K562 (cell line): ENCODE measurements at regions not wholly inside any gene's neighbourhood (a gene's known extent, or its start where the extent isn't known, plus 50 kb on each side); places are given as distances from the start of the nearest gene placed in this dataset.
A peak's percentile ranks its signal among the peaks of the same experiment; 100 is the strongest.

ENCODE experiments used
- ATF1 ChIP-seq, 2 experiments: fragments of 450-650 bp in 1 of 2; IDR thresholded peaks; 2 replicates each; pipeline ENCODE4 v1.6.1; 2016; ENCODE audit warnings: missing compliant biosample characterization in 1 of 2, missing genetic modification characterization in 1 of 2
- BRCA1 ChIP-seq, 2 experiments: fragments of 450-650 bp in 1 of 2; sonication (generic) in 1 of 2; formaldehyde crosslinking in 1 of 2; IDR thresholded peaks; 2 replicates each; pipeline versions ENCODE4 v1.5.0 to v1.6.1; 2017 to 2020; ENCODE audit warnings: mild to moderate bottlenecking in 1 of 2, missing genetic modification reagents in 1 of 2
- CCNT2 ChIP-seq: IDR thresholded peaks from 2 replicates; pipeline ENCODE4 v1.6.1; 2011; ENCODE audit warnings: borderline replicate concordance, low read depth, mild to moderate bottlenecking, moderate library complexity, mixed read lengths, low read length; ENCODE audit not compliant: insufficient read length; ENCODE audit errors: extremely low read depth
- CEBPB ChIP-seq: fragments of 450-650 bp; IDR thresholded peaks from 2 replicates; pipeline ENCODE4 v1.6.1; 2016; ENCODE audit warnings: missing genetic modification characterization, missing compliant biosample characterization
- EHMT2 ChIP-seq: fragments of 450-650 bp; IDR thresholded peaks from 2 replicates; pipeline ENCODE4 v1.6.1; 2018; ENCODE audit warnings: antibody characterized with exemption
- MAZ ChIP-seq, 2 experiments: fragments of 450-650 bp in 1 of 2; sonication (generic) in 1 of 2; formaldehyde crosslinking; IDR thresholded peaks in 1 of 2; conservative IDR thresholded peaks in 1 of 2; 2 replicates each; pipeline versions ENCODE4 v1.4.0 to v1.5.0; 2020; ENCODE audit warnings: mild to moderate bottlenecking in 1 of 2, missing genetic modification reagents in 1 of 2
- NR3C1 ChIP-seq: sonication (generic); formaldehyde crosslinking; IDR thresholded peaks from 2 replicates; pipeline ENCODE4 v1.8.1; 2022; ENCODE audit warnings: missing genetic modification reagents
- PCBP1 ChIP-seq: fragments of 200-400 bp; formaldehyde crosslinking; IDR thresholded peaks from 2 replicates; pipeline ENCODE4 v1.6.1; 2018; ENCODE audit warnings: mild to moderate bottlenecking, low read depth, low read length; ENCODE audit not compliant: poor library complexity, severe bottlenecking
- TCF7 ChIP-seq: sonication (generic); IDR thresholded peaks from 2 replicates; pipeline ENCODE4 v1.6.1; 2016; ENCODE audit warnings: antibody characterized with exemption, borderline replicate concordance
- U2AF2 ChIP-seq: fragments of 200-400 bp; formaldehyde crosslinking; optimal IDR thresholded peaks from 2 replicates; pipeline ENCODE3; 2017; ENCODE audit warnings: low read depth, mild to moderate bottlenecking, low read length
- XRCC3 ChIP-seq: fragments of 450-650 bp; IDR thresholded peaks from 2 replicates; pipeline ENCODE4 v1.6.1; 2017; ENCODE audit warnings: mild to moderate bottlenecking, moderate library complexity
- ZBTB8A ChIP-seq: fragments of 450-650 bp; IDR thresholded peaks from 2 replicates; pipeline ENCODE4 v1.6.1; 2018; ENCODE audit warnings: mild to moderate bottlenecking, moderate library complexity; ENCODE audit not compliant: partially characterized antibody
- ZNF146 ChIP-seq: IDR thresholded peaks from one replicate; pipeline ENCODE4 v1.6.1; 2018; ENCODE audit warnings: missing compliant biosample characterization; ENCODE audit not compliant: unreplicated experiment
- ZNF3 ChIP-seq: fragments of 250-450 bp; sonication (Bioruptor Pico); IDR thresholded peaks from 2 replicates; pipeline ENCODE4 v1.5.0; 2021; ENCODE audit warnings: mild to moderate bottlenecking, moderate library complexity
- ZNF324 ChIP-seq: fragments of 250-450 bp; sonication (Bioruptor Pico); IDR thresholded peaks from 2 replicates; pipeline ENCODE4 v1.4.0; 2020; ENCODE audit warnings: mild to moderate bottlenecking
- ZNF347 ChIP-seq: fragments of 450-650 bp; formaldehyde crosslinking; IDR thresholded peaks from 2 replicates; pipeline ENCODE4 v1.4.0; 2020; ENCODE audit warnings: low read depth, mild to moderate bottlenecking, moderate library complexity
- ZNF830 ChIP-seq: fragments of 250-450 bp; sonication (Bioruptor Pico); IDR thresholded peaks from 2 replicates; pipeline ENCODE4 v1.5.0; 2021; ENCODE audit warnings: mild to moderate bottlenecking
- TF ChIP-seq, protein P1 (sequence below): fragments of 450-650 bp; IDR thresholded peaks from 2 replicates; pipeline ENCODE4 v1.6.1; 2016; ENCODE audit warnings: low read depth, mild to moderate bottlenecking, moderate library complexity
- TF ChIP-seq, protein P2 (sequence below), 2 experiments: fragments of 450-650 bp; conservative IDR thresholded peaks; 2 replicates each; pipeline ENCODE4 v1.6.1; 2017; ENCODE audit warnings: mild to moderate bottlenecking in 2 of 2, moderate library complexity in 2 of 2
- TF ChIP-seq, protein P3 (sequence below): fragments of 250-450 bp; sonication (Bioruptor Pico); IDR thresholded peaks from 2 replicates; pipeline ENCODE4 v1.4.0; 2020; ENCODE audit warnings: mild to moderate bottlenecking, moderate library complexity, borderline replicate concordance
- TF ChIP-seq, protein P4 (sequence below): fragments of 250-450 bp; sonication (Bioruptor Pico); IDR thresholded peaks from 2 replicates; pipeline ENCODE4 v1.9.0; 2021; ENCODE audit warnings: mild to moderate bottlenecking
- TF ChIP-seq, protein P5 (sequence below): sonication (generic); formaldehyde crosslinking; IDR thresholded peaks from 2 replicates; pipeline ENCODE4 v1.8.0; 2022; ENCODE audit warnings: missing genetic modification reagents, mild to moderate bottlenecking, borderline replicate concordance
- TF ChIP-seq, protein P6 (sequence below): fragments of 250-450 bp; sonication (Bioruptor Pico); IDR thresholded peaks from 2 replicates; pipeline ENCODE4 v1.8.0; 2022; ENCODE audit warnings: moderate library complexity, mild to moderate bottlenecking, inconsistent platforms

DNA sequence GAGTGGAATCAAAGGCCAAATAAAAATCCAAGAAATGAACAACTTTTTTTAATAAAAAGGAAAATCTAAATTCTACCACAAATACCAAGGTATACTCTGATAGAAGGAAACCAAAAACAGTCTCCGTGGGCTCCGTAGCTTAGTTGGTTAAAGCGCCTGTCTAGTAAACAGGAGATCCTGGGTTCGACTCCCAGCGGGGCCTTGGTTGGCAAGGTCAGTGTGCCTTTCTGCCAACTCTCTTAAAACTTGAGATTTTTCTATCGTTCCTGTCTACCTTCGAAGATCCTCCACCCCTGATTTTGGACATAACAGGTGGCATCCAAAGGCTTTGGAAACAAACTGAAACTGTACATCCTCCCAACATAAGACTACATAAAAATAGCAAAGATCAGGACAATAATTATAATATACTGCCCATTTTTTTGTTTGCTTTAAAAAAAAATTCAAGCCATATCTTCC, 197.9 kb downstream of the TRIM27 start (continued):
- TF ChIP-seq, protein P1, sequence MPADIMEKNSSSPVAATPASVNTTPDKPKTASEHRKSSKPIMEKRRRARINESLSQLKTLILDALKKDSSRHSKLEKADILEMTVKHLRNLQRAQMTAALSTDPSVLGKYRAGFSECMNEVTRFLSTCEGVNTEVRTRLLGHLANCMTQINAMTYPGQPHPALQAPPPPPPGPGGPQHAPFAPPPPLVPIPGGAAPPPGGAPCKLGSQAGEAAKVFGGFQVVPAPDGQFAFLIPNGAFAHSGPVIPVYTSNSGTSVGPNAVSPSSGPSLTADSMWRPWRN: peak; percentile 67; the same call in 1 of the 2 replicates
- TF ChIP-seq PCBP1 (no peak), ZNF324 (CRISPR knock-in tag) (no peak), ZNF146 (CRISPR knock-in tag) (no peak), ZNF347 (CRISPR knock-in tag) (no peak), MAZ (CRISPR knock-in tag; conservative IDR thresholded peaks at IDR 0.05 in 1 of 2, IDR thresholded peaks at IDR 0.05 in 1 of 2) (peak; percentile 31 to 38; a peak in 2 of 4 replicates), EHMT2 (no peak), BRCA1 (IDR thresholded peaks at IDR 0.05) (no peak), BRCA1 (CRISPR knock-in tag; IDR thresholded peaks at IDR 0.05) (no peak), TCF7 (no peak), XRCC3 (no peak), U2AF2 (no peak), CEBPB (tag) (no peak), ZNF3 (CRISPR knock-in tag) (no peak), NR3C1 (CRISPR knock-in tag) (no peak), ZBTB8A (peak; percentile 18), ZNF830 (no peak), CCNT2 (no peak), ATF1 (CRISPR knock-in tag; IDR thresholded peaks at IDR 0.05) (no peak), ATF1 (tag; IDR thresholded peaks at IDR 0.05) (0 out of 2 replicates have a peak, but pooled peaks have one; percentile 18)
- TF ChIP-seq, protein P2, sequence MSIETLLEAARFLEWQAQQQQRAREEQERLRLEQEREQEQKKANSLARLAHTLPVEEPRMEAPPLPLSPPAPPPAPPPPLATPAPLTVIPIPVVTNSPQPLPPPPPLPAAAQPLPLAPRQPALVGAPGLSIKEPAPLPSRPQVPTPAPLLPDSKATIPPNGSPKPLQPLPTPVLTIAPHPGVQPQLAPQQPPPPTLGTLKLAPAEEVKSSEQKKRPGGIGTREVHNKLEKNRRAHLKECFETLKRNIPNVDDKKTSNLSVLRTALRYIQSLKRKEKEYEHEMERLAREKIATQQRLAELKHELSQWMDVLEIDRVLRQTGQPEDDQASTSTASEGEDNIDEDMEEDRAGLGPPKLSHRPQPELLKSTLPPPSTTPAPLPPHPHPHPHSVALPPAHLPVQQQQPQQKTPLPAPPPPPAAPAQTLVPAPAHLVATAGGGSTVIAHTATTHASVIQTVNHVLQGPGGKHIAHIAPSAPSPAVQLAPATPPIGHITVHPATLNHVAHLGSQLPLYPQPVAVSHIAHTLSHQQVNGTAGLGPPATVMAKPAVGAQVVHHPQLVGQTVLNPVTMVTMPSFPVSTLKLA (conservative IDR thresholded peaks at IDR 0.05): peak; percentile 18 to 36; a peak in 1 of 4 replicates
- TF ChIP-seq, protein P3, sequence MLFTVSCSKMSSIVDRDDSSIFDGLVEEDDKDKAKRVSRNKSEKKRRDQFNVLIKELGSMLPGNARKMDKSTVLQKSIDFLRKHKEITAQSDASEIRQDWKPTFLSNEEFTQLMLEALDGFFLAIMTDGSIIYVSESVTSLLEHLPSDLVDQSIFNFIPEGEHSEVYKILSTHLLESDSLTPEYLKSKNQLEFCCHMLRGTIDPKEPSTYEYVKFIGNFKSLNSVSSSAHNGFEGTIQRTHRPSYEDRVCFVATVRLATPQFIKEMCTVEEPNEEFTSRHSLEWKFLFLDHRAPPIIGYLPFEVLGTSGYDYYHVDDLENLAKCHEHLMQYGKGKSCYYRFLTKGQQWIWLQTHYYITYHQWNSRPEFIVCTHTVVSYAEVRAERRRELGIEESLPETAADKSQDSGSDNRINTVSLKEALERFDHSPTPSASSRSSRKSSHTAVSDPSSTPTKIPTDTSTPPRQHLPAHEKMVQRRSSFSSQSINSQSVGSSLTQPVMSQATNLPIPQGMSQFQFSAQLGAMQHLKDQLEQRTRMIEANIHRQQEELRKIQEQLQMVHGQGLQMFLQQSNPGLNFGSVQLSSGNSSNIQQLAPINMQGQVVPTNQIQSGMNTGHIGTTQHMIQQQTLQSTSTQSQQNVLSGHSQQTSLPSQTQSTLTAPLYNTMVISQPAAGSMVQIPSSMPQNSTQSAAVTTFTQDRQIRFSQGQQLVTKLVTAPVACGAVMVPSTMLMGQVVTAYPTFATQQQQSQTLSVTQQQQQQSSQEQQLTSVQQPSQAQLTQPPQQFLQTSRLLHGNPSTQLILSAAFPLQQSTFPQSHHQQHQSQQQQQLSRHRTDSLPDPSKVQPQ (CRISPR knock-in tag): no peak
- TF ChIP-seq, protein P4, sequence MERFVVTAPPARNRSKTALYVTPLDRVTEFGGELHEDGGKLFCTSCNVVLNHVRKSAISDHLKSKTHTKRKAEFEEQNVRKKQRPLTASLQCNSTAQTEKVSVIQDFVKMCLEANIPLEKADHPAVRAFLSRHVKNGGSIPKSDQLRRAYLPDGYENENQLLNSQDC (CRISPR knock-in tag): no peak
- TF ChIP-seq, protein P5, sequence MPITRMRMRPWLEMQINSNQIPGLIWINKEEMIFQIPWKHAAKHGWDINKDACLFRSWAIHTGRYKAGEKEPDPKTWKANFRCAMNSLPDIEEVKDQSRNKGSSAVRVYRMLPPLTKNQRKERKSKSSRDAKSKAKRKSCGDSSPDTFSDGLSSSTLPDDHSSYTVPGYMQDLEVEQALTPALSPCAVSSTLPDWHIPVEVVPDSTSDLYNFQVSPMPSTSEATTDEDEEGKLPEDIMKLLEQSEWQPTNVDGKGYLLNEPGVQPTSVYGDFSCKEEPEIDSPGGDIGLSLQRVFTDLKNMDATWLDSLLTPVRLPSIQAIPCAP (CRISPR knock-in tag): no peak
- TF ChIP-seq, protein P6, sequence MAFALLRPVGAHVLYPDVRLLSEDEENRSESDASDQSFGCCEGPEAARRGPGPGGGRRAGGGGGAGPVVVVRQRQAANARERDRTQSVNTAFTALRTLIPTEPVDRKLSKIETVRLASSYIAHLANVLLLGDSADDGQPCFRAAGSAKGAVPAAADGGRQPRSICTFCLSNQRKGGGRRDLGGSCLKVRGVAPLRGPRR: no peak
